Stomach (tissue), 8 donors: ENCODE measurements at regions not wholly inside any gene's neighbourhood (a gene's known extent, or its start where the extent isn't known, plus 50 kb on each side); places are given as distances from the start of the nearest gene placed in this dataset.

Experiments used
- DNase-seq, 2 donors: peaks; one replicate each; pipeline versions ENCODE4 v3.0.0 to v3.0.0-alpha.2; 2013 to 2019
- H3K27ac ChIP-seq, 5 donors: fragments of 200-600 bp in 4 of 5; sonication (generic) in 4 of 5; one replicate each; pipeline ENCODE4 v1.5.1; 2013 to 2019; ENCODE audit warnings: mild to moderate bottlenecking in 1 of 5, moderate library complexity in 1 of 5
- H3K27me3 ChIP-seq, 3 donors: fragments of 200-600 bp; sonication (generic); one replicate each; pipeline ENCODE4 v1.5.1; 2017 to 2019; ENCODE audit warnings: mixed run types in 1 of 3
- H3K36me3 ChIP-seq, 4 donors: fragments of 200-600 bp; sonication (generic); 1 replicate in 3 of 4; 2 replicates in 1 of 4; pipeline ENCODE4 v1.5.1; 2016 to 2019
- H3K4me1 ChIP-seq, 4 donors: fragments of 200-600 bp; sonication (generic); one replicate each; pipeline ENCODE4 v1.5.1; 2016 to 2019
- H3K4me3 ChIP-seq, 4 donors: fragments of 200-600 bp; sonication (generic) in 3 of 4; one replicate each; pipeline ENCODE4 v1.5.1; 2016 to 2019; ENCODE audit warnings: mild to moderate bottlenecking in 1 of 4
- H3K9me3 ChIP-seq, 4 donors: fragments of 200-600 bp; sonication (generic); one replicate each; pipeline ENCODE4 v1.5.1; 2016 to 2019
- EP300 ChIP-seq: sonication (generic); formaldehyde crosslinking; IDR thresholded peaks from one replicate; pipeline ENCODE4 v1.6.1; 2017; ENCODE audit warnings: antibody characterized with exemption
- POLR2A ChIP-seq, 4 donors: fragments of 450-650 bp; IDR thresholded peaks; one replicate each; pipeline ENCODE4 v1.6.1; 2016; ENCODE audit warnings: antibody characterized with exemption in 4 of 4, control low read depth in 2 of 4, mild to moderate bottlenecking in 1 of 4, moderate library complexity in 1 of 4
- POLR2AphosphoS5 ChIP-seq, 3 donors: sonication (generic); formaldehyde crosslinking; IDR thresholded peaks; one replicate each; pipeline ENCODE4 v1.6.1; 2016; ENCODE audit warnings: antibody characterized with exemption in 3 of 3
- whole genome bisulfite sequencing, 5 donors: extraction: QIAGEN DNeasy Blood & Tissue Kit in 3 of 5; methylation state at CpG; one replicate each; pipeline versions ENCODE4 v1.1.5 to v1.1.7; 2013 to 2018; 5-methylcytosine and 5-hydroxymethylcytosine counted together
- intact Hi-C: fragments of 100-400 bp; cut with DNase I; formaldehyde crosslinking; loops from one replicate; pipeline ENCODE4 v1.15.1; 2023; ENCODE audit warnings: low total_unique reads
- TF ChIP-seq, protein P1 (sequence below), 7 experiments: fragments of 450-650 bp in 4 of 7; fragments of 200-600 bp in 3 of 7; sonication (generic) in 3 of 7; IDR thresholded peaks; one replicate each; pipeline ENCODE4 v1.5.1; 2016 to 2019; ENCODE audit warnings: antibody characterized with exemption in 7 of 7, control low read depth in 2 of 7, mild to moderate bottlenecking in 1 of 7
- donor health status: healthy with polysubstance abuse.
- donor health status: Bipolar disorder and iron deficiency.
- donor health status: healthy.

- no peaks in the 10 kb centered on the region for H3K27me3 ChIP-seq
- intact Hi-C loops = no loop called here
- DNase-seq = no peak
- H3K4me1 ChIP-seq = no peaks in the 10 kb centered on the region
- peaks cover 0 to 11% (median 0%) of the 10 kb centered on the region in 4 donors for H3K9me3 ChIP-seq
- H3K4me3 ChIP-seq = no peak overlapping the region
- H3K36me3 ChIP-seq = no peaks in the 10 kb centered on the region
- TF ChIP-seq POLR2AphosphoS5 (IDR thresholded peaks at IDR 0.05) (no peak), POLR2A (IDR thresholded peaks at IDR 0.05) (no peak), EP300 (no peak)
- TF ChIP-seq, protein P1, sequence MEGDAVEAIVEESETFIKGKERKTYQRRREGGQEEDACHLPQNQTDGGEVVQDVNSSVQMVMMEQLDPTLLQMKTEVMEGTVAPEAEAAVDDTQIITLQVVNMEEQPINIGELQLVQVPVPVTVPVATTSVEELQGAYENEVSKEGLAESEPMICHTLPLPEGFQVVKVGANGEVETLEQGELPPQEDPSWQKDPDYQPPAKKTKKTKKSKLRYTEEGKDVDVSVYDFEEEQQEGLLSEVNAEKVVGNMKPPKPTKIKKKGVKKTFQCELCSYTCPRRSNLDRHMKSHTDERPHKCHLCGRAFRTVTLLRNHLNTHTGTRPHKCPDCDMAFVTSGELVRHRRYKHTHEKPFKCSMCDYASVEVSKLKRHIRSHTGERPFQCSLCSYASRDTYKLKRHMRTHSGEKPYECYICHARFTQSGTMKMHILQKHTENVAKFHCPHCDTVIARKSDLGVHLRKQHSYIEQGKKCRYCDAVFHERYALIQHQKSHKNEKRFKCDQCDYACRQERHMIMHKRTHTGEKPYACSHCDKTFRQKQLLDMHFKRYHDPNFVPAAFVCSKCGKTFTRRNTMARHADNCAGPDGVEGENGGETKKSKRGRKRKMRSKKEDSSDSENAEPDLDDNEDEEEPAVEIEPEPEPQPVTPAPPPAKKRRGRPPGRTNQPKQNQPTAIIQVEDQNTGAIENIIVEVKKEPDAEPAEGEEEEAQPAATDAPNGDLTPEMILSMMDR (IDR thresholded peaks at IDR 0.05) = no peak
- 82 to 90% (median 86%) methylated on average over 3 of the region's 3 CpGs for WGBS, 5 donors
- H3K27ac ChIP-seq = no peak overlapping the region
Observed at GRCh38 chr14:42606839-42607238, 1000.2 kb downstream of the LRFN5 start.

- intact Hi-C loops = no loop called here
- DNase-seq = no peak
- Histone ChIP-seq H3K27me3 (no peaks in the 10 kb centered on the region), H3K27ac (no peak overlapping the region), H3K36me3 (no peaks in the 10 kb centered on the region), H3K4me1 (no peaks in the 10 kb centered on the region), H3K9me3 (peaks cover 0 to 12% (median 0%) of the 10 kb centered on the region in 4 donors), H3K4me3 (no peak overlapping the region)
- 67 to 76% (median 70%) methylated on average over 1 of the region's 1 CpG for WGBS, 5 donors
- TF ChIP-seq POLR2AphosphoS5 (IDR thresholded peaks at IDR 0.05) (no peak), EP300 (no peak), POLR2A (IDR thresholded peaks at IDR 0.05) (no peak)
- TF ChIP-seq, protein P1 (IDR thresholded peaks at IDR 0.05) = no peak
Observed at GRCh38 chr14:42602336-42602845, 995.7 kb downstream of the LRFN5 start.

DNA sequence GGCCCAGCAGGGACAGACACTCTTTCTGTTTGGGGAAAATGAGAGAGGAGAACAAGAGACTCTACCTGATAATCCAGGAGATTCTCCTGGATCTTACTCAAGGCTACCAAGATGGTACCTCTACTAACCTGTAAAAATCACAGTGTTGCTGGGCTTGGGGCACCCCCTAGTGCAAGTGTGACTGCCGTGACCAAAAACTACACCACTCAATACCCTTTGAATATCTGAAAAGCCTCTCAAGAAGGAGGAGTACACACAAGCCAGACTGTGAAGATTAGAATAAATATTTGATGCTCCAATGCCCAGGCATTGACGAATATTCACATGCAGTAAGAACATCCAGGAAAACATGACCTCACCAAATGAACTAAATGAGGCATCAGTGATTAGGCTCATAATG lies 965.4 kb downstream of the LRFN5 start:
- TF ChIP-seq, protein P1 (IDR thresholded peaks at IDR 0.05) = no peak
- TF ChIP-seq POLR2AphosphoS5 (IDR thresholded peaks at IDR 0.05) (no peak), POLR2A (IDR thresholded peaks at IDR 0.05) (no peak), EP300 (no peak)
- 87 to 98% (median 87%) methylated on average over 2 of the region's 2 CpGs for WGBS, 5 donors

GRCh38 chr14:42569227-42569626 lies 962.6 kb downstream of the LRFN5 start:
- intact Hi-C loops = no loop called here
- Histone ChIP-seq H3K4me3 (no peak overlapping the region), H3K4me1 (no peaks in the 10 kb centered on the region), H3K27ac (no peak overlapping the region), H3K36me3 (no peaks in the 10 kb centered on the region), H3K27me3 (no peaks in the 10 kb centered on the region), H3K9me3 (peaks cover 0 to 30% (median 11%) of the 10 kb centered on the region in 4 donors)
- DNase-seq = no peak
- 67 to 75% (median 70%) methylated on average over 3 of the region's 3 CpGs for WGBS, 5 donors
- TF ChIP-seq POLR2A (IDR thresholded peaks at IDR 0.05) (no peak), POLR2AphosphoS5 (IDR thresholded peaks at IDR 0.05) (no peak), EP300 (no peak)
- TF ChIP-seq, protein P1 (IDR thresholded peaks at IDR 0.05) = no peak

More for the DNA sequence above, 965.4 kb downstream of the LRFN5 start:
- H3K4me1 ChIP-seq = no peaks in the 10 kb centered on the region
- no peaks in the 10 kb centered on the region for H3K27me3 ChIP-seq
- intact Hi-C loops = no loop called here
- H3K27ac ChIP-seq = no peak overlapping the region
- no peaks in the 10 kb centered on the region for H3K36me3 ChIP-seq
- peaks cover 0 to 51% (median 13%) of the 10 kb centered on the region in 4 donors for H3K9me3 ChIP-seq
- DNase-seq = no peak
- no peak overlapping the region for H3K4me3 ChIP-seq
